A673 (cell line): ENCODE measurements at regions not wholly inside any gene's neighbourhood (a gene's known extent, or its start where the extent isn't known, plus 50 kb on each side); places are given as distances from the start of the nearest gene placed in this dataset.

ENCODE experiments used
- EZH2 ChIP-seq: fragments of 200-600 bp; sonication (generic); IDR thresholded peaks from 2 replicates; pipeline ENCODE4 v1.6.1; 2017; ENCODE audit warnings: borderline replicate concordance, low read depth, mild to moderate bottlenecking, mixed read lengths, antibody characterized with exemption, low read length; ENCODE audit not compliant: poor library complexity, severe bottlenecking
- TF ChIP-seq, protein P1 (sequence below): fragments of 300-800, 200-600 bp; sonication (generic); conservative IDR thresholded peaks from 2 replicates; pipeline ENCODE4 v1.5.1; 2017; ENCODE audit warnings: low read depth, mild to moderate bottlenecking, antibody characterized with exemption, low read length, moderate library complexity, mixed read lengths

DNA sequence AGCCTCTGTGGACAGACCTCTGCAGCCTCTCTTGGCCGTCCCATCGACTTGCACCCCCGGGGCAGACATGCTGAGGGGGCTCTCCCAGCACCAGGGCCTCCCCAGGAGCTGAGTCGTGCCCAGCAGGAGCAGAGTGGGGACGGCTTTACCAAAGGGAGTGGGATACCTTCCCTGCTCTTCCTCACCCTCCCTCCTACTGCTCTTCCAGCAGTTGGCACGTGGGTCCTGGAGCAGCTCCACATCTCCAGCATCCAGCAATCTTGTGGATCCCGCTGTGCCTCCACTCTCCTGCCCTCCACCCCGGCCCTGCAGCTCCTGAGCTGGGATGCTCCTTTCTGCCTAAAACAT, 854.0 kb downstream of the BRD1 start:
- TF ChIP-seq, protein P1, sequence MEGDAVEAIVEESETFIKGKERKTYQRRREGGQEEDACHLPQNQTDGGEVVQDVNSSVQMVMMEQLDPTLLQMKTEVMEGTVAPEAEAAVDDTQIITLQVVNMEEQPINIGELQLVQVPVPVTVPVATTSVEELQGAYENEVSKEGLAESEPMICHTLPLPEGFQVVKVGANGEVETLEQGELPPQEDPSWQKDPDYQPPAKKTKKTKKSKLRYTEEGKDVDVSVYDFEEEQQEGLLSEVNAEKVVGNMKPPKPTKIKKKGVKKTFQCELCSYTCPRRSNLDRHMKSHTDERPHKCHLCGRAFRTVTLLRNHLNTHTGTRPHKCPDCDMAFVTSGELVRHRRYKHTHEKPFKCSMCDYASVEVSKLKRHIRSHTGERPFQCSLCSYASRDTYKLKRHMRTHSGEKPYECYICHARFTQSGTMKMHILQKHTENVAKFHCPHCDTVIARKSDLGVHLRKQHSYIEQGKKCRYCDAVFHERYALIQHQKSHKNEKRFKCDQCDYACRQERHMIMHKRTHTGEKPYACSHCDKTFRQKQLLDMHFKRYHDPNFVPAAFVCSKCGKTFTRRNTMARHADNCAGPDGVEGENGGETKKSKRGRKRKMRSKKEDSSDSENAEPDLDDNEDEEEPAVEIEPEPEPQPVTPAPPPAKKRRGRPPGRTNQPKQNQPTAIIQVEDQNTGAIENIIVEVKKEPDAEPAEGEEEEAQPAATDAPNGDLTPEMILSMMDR, result no peak
- TF ChIP-seq EZH2, result no peak
